ENCODE measurements at regions not wholly inside any gene's neighbourhood (a gene's known extent, or its start where the extent isn't known, plus 50 kb on each side); places are given as distances from the start of the nearest gene placed in this dataset.
"Not testable (repeated sequence)": the region's sequence is repeated elsewhere in the genome, so short reads cannot be mapped to it uniquely, and the experiment has no call there.

DNA sequence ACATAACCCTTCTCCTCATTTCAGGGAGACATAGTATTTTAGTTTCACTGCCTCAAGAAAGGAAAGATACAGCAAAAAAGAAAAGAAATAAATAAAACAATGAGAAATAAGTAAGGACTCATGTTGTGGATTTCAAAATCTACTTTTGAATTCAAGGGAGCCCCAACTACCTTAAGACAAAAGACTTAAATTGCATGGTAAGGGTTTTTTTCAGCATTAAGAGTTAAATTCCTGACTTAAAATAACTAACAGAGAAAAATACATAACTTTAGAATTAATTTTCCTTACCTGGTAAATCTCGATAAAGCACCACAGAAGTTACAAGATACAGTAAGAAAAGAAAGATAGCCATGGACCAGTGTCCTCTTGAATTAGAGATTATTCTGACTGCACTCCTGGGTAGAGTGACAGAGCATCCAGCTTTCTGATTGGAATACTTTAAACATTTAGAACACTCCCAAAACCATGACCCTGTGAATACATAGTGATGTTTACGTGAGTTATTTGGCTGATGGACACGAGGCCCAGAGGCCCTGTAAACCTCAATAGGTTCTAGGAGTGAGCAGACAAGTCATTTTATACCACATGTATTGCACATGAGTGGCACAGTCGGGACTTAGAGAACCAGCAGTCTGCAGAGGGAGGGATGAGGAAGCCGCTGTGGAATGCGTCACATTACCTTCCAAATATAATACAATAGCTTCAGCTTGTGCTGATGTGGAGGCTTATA, 292.5 kb upstream of the SEMA3C start:
- DNase-seq = no peak

DNA sequence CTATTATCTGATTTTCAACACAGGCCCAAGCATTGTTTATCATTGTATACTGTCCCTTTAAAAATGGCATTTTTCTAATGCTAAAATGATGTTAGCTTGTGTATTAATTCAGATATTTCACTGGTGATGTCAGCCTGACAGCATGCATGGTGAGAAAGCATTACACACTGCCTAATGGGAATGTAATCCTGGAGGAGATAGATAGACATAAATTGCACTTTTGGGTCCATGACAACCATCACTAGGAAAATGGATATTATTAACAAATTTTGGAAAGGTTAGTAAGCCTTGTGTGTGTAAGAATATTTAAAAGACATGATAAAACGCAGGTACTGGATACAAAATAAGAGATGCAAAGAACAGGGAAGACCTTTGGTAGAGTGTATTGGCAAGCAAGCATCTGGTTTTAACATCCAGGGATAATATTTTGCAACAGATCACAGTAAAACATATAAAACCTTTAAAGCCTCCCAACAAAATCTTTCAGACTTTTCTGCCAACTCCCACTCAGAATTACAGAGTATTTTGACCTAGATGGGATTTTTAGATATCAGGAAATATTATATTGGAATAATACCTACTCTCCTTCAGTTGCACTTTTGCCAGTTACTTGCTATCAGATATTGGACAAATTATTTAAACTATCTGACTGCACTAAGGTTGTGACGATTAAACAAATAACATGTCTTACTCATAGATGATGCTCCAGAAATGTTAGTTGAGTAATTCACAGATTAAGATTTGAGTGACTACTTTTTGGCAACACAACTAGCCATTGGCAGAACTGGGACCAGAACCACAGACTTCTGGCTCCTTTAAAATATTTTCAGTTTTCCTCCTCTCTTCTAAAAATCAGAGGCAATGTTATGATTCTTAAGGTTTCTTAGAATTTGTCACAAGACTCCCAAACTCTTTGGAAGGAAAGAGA, 291.6 kb upstream of the SEMA3C start:
- no peak for DNase-seq

DNA sequence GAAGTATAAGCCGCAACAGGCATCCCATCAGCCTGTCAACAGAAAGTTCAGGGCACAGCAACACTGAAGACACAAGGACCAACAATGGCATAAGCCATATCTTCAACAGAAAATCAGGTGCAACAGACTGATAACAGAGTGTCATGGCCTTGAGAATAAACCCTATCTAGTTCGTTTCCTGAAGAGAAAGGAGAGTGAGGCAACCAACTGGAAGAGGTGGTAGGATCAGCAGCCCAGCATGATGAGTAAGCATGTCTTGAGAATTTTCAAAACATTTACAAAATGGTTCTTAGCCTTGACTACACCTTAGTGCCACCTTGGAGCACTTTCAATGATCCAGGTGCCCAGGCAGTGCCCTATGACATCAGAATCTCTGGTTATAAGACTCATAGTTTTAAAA, 290.2 kb upstream of the SEMA3C start:
- DNase-seq = no peak

DNA sequence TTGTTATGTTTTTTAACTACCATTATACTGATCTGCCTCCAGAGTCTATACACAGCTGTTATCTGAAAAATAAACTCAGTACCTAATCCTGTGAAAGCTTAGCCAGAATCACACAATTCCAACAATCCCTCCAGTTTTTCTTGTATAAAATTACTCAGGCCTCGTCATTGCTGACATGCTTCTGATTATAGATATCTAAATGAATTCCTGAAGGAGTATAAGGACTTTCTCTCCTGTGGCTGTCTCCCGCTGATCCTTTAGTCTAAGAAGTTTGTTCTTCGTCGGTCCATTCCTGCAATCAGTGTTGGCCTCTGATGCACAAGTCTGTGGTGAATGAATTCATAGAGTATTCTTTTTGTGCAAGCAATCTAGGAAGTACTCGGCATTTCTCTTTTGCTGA, 288.9 kb upstream of the SEMA3C start:
- DNase-seq = no peak

DNA sequence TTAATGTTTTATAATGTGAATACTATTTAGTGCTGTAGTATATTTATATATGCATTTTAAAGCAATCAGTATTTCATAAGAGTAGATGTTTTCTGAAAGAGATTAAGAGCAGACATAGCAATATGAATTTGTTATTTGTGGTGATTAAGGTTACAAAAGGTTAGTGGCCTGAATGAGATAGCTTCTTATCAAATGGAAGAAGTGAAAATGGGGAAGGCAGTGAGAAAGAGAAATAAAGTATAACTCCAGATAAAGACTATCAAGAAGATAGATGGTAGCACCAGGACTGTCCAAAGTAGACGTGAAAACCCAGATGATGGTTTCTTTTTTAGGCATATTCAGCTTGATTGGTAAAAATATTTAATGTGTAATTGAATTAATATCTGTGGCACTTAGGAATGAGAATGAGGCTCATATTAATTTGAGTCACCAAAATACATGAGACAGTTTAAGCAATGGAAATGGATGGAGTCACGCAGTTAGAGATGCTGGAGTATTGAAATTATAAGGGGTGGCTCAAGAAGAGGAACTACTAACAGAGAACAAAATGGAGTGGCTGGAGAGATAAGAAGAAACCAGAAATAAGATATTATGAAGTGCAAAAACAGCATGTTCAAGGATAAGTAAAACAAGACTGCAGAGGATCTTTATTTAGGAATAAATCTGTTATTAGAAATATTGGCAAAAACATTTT, 288.0 kb upstream of the SEMA3C start:
- no peak for DNase-seq

DNA sequence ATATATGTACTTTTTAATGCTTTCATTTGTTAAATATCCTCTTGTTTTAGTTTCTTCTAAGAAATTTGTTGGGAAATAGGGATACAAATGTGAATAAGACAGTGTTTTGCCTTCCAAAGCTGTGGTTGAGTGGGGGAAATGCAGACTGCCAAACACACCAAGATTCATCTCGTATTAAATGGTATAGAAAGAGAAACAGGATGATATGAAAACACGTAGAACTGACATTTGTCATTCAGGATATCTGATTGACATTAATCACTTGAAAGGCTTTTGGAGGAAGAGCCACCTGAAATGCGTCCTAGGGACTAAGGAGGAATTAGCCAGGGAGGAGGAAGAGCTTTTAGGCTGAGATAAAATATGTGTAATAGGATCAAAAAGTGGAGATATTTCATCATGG, 287.4 kb upstream of the SEMA3C start:
- DNase-seq = no peak

DNA sequence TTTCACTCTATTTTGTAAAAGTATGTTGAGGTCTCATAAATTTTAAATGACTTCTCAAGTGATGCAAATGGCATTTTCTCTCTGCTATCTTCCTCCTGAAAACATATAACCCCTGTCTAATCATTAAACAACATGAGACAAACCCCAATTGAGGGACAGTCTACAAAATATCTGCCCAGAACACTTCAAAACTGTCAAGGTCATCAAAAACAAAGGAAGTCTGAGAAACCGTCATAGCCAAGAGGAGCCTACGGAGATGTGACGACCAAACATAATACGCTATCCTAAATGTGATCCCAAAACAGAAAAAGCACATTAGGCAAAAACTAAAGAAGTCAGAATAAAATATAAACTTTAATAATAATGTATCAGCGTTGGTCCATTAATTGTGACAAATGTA, 282.3 kb upstream of the SEMA3C start:
- no peak for DNase-seq

DNA sequence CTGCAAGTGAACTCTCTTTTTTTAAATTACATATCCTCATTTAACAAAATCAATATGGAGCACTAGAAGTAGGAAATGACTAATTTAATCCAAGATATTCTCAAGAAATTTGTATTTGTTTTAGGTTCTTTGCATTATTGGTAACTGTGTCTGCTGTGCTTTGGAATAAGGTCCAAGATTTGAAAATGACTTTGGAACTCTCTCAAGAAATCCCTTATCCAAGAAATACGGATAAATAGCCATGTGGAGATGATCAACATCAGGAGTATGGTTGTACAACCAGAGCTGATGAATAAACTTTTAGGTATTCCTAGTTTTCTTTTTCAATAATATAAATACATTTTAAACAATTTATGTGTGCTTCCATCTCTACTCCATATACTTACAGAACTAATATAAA, 279.9 kb upstream of the SEMA3C start:
- no peak for DNase-seq

DNA sequence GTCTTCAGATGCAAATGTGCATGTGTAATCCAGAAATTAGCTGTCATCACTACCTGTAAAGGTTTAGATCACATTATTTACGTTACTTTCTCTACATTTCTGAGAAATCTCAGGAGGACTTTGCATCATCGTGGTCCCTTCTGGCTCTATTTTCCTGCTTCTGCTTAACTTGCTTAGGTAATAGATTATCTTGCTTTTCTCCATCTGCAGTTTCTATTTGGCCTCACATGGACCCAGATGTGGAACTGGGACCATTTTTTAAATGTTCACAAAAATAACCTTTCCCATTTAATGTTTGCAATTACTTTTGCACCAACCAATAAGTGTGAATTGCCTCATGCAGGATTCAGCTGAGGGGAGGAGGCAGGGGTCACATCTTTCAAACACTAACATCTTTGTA, 278.4 kb upstream of the SEMA3C start:
- no peak for DNase-seq

DNA sequence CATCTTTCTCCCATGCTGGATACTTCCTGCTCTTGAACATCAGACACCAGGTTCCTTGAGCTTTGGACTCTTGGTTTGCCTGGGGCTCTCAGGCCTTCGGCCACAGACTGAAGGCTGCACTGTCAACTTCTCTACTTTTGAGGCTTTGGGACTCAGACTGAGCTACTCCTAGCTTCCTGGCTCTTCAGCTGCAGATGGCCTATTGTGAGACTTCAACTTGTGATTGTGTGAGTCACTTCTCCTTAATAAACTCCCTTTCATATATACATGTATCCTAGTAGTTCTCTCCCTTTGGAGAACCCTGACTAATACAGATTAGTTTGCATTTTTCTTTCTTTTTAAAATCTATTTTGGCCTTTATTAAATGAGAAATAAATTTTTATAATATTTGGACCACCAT, 276.2 kb upstream of the SEMA3C start:
- DNase-seq = no peak

DNA sequence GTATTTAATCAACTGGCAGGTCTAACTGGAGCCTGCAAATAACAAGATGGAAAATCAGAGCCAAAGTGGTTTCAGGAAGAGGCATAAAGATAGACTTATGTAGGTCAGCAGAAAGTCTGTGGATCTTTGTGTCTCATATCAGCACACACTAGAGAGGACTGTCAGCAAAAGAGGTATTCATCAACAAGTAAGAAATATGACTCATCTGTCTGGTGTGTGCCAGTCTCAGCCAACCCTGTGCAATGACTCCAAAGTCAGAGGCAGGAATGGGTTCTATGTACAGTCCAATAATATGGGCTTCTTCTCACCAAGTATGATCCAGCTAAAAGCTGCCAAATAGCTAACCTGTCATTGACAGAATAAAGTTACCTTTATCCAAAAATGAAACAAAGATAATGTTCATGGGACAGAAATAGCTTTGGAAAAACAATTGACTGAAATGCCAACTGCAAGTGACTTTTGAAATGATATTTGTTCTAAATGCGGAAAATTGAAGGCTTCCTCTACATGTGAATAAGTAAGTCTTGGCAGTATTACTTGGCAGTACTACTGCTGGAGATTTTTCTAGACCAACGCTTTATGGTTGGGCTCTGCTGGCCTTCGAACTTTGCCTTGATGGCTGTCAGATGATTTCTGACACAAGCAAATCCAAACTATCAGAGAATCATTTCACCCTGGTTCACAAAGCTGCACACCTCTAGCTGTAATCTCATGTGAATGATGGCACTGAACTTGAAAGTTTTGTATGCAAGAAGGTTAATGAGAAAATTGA, 272.3 kb upstream of the SEMA3C start:
- no peak for DNase-seq

DNA sequence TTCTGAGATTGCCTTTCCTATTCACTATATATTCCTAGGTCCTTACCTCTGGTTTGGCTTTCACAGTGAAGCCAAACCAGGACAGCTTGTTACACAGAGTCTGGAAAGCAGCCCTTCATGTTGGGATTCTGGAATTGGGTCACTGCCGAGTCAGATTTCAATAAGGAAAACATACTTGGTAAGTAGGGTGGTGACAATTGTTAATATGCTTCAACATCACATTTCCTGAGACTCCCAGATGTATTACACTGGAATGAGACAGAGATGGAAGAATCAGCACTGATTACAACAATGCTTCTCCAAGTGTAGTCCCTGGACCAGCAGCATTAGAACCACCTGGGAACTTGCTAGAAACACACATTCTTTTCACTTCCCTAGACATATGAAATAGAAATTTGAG, 268.9 kb upstream of the SEMA3C start:
- DNase-seq = no peak

DNA sequence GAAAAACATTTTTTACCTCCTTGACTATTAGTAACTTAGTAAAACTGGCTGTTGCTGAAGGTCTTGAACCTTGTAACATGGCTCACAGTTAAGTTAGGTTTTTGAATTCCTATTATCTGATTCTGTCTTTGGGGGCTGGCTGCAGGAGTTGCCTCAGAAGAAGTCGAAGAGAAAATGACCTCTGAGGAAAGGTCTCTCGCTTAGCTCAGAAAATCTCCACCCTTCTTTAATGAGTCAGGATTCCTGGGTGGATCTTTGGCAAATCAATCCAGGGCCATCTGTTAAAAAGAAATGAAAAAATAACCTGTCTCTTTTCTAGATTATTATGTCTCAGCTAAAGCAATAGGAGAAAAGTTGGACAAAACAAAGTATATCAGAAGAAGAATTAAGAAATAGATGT, 267.8 kb upstream of the SEMA3C start:
- no peak for DNase-seq

DNA sequence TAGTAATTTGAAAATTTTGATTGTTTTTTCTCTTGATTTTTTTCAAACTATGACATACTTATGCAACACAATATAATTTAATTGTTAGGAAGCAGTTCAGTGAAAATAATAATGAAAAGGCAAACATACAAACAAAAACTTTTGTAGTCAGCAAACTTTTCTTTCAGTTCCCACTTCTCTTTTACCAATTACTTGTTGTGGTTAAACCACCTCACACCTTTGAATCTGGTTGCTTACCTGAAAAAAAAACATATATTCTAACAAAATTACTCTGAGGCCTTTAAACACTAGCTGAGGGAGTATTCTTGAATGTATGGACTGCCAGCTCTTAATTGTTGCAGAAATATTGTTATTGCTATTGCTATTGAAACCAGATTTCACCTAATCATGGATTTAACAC, 266.2 kb upstream of the SEMA3C start:
- DNase-seq = no peak

DNA sequence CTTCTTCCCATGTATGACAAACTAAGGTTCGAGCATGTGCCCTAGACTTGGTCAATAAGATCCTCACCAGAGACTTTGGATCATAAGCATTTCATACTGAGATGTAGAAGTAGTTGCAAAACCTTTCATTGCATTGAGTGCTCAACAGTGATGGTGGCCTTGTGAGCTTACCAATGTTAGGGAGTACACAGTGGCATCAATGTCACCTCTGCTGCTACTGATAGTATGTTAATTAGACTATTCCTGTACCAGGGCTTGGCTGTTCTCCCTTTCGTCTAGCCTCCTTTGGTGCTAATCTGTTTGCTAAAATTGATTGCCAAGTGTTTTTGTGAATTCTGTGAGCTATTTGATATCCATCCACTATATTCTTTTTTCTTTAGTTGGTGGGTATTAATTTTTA, 264.5 kb upstream of the SEMA3C start:
- DNase-seq = no peak

DNA sequence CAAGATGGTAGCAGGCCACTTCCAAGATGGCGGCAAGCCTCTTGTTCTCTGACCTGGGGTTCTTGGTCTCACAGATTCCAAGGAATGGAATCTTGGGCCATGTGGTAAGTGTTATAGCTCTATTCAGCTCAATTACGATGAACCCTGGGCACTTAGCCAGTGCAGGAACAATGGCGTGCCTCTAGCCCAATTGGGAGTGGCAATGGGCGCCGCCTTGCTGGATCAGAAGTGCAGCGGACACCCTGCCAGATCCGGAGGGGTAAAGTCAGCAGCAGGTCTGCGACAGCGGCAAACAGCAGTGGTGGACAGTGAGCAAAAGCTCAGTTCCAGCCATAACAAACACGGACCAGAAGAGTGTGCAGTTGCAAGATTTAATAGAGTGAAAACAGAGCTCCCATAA, 263.2 kb upstream of the SEMA3C start:
- DNase-seq = not testable (repeated sequence)

DNA sequence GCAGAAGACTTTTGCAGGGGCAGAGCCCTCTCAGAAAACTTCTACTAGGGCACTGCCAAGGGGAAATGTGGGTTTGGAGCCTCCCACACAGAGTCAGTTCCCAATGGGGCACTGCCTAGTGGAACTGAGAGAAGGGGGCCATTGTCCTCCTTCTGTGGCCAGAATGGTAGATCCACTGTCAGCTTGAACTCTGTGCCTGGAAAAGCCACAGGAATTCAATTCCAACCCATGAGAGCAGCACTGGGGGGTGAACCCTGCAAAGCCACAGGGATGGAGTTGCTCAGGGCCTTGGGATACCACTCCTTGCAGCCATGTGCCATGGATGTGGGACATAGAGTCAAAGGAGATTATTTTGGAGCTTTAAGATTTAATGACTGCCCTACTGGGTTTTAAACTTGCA, 262.2 kb upstream of the SEMA3C start:
- DNase-seq = no peak

DNA sequence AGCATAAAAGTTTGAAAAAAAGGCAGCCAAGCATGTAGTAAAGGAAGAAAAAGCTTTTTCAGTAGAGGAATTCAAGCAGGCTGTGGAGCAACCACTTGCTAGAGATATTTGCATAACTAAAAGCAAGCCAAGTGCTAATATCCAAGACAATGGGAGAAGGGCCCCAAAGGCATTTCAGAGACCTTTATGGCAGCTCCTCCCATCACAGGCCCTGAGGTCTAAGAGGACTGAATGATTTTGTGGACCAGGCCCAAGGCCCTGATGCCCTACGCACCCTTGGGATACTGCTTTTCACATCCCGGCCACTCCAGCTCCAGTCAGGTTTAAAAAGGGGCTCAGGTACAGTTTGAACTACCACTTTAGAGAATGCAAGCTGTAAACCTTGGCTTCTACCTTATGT, 261.7 kb upstream of the SEMA3C start:
- no peak for DNase-seq

DNA sequence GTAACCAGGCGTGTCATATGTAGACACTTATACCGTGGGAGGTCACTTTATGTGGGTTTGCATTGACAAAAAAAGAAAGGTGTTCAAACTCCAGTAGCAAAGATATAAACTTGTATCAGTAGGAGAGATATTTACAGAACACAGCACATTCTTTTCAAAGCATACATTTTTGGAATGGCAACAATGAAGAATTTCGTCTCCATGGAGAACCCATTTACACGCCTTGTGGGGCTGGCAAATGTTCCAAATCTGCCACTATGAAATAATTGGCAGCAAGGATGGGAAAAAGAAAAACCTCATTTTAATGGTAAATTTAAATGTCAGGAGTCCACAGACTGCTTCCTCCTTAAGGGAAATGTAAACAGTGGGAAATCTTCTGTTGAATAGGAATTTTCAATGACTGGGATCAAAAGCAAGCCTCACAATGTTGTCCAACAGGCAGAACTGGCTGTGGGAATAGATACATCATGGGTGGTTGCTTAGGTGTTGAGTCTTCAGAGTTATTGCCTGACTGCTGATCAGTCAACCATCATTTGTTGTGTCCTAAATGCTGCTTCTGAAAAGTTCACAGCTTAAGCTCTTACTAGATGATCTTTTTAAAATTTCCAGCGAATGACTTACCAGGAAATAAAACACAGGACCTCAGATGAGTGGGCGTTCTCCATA, 256.6 kb upstream of the SEMA3C start:
- DNase-seq = no peak

DNA sequence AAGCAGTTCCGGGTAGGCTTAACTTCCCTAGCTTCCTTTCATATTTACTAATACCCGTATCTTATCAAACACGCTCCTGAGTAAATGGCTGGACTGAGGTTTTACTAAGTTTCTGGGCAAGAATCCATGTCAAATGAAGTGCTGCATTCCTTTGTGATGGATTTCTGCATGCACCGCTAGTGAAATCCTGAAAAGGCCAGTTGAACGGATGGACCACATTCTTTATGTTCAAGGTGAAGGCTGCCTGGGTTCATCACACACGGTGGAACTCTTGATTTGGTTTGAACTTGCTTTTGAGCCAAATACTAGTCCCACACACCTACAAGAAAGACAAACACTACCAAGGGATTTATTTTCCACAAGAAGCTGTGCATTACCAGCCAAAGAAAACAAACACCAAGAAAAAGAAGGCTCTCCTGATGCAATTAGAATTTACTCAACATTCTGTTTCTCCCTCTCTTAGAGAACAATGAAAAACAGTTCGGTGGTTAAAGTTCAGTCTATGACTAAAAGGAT, 255.0 kb upstream of the SEMA3C start:
- DNase-seq = no peak

DNA sequence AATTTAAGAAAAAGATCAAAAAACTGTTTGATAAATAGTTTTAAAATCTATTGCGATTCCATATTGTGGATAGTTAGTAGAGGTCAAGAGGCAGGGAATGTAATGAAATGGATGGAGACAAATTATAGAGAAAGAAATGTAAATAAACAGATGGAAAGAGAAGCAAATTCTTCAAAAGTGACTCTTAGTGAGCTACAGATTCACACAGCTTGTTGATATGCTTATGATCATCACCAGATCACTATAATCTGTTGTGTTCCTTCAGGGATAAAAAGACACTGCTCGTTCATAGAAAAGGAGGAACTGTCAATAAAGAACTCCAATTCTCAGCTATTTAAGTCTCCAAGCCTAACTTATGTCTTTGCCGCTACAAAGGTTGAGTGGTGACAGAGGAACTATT, 251.4 kb upstream of the SEMA3C start:
- DNase-seq = no peak

DNA sequence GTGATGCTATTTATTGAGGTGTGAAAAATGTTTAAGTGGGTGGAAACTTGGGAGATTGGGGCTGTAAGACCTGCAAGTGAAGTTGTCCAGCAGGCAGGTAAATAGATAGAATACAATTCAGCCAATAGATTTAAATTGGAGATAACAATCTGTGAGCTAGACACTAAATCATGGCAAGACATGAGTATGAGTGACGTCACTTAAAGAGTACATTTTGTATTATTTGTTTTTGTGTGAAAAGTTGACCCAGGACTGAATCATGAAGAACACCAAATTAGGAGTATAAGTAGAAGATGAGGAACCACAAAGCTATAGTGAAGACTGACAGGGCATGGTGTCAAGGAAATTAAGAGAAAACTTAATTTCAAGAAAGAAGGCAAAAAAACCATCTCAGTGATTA, 249.1 kb upstream of the SEMA3C start:
- DNase-seq = no peak
